GM19099 (cell line): ENCODE measurements at regions not wholly inside any gene's neighbourhood (a gene's known extent, or its start where the extent isn't known, plus 50 kb on each side); places are given as distances from the start of the nearest gene placed in this dataset.

ENCODE experiments used
- POLR2A ChIP-seq: IDR thresholded peaks from 3 replicates; pipeline ENCODE4 v1.6.1; 2011; ENCODE audit warnings: low read depth; ENCODE audit not compliant: insufficient read length; ENCODE audit errors: extremely low read depth

DNA sequence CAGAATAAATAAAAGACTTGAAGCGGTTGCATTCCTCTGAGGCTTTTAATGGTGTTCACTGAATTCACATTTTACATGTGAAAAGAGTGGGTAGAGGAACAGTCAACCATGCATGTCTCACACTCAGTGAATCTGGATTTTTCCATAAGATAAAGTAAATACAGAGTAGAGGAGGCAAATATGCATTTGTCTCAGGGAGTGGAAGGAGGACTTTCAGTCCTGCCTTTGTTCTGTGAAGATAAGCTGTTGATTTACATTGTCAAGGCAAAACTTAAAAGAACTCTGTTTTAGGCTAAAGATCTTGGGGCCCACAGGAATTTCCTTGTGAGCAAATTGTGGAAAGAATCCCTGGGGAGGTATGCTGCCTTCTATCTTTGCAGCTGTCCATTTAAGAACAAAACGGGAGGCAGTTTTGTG lies 825.3 kb upstream of the MBL2 start:
- no peak for TF ChIP-seq POLR2A

DNA sequence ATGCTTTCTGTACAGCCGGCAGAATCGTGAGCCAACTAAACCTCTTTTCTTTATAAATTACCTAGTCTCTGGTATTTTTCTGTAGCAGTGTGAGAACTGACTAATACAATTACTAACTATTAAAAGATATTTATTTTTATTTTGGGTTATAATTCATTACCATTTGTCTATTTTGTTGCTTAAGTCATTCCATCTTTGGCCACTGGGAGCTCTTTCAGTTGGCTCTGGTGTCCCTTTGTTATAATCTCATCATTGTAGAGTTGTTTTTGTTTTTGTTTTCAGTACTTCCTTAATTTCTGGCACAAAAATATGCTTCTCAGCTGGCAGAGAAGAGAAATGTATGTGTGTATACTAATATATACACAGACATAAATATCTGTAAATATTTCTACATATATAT lies 807.9 kb upstream of the MBL2 start:
- no peak for TF ChIP-seq POLR2A

DNA sequence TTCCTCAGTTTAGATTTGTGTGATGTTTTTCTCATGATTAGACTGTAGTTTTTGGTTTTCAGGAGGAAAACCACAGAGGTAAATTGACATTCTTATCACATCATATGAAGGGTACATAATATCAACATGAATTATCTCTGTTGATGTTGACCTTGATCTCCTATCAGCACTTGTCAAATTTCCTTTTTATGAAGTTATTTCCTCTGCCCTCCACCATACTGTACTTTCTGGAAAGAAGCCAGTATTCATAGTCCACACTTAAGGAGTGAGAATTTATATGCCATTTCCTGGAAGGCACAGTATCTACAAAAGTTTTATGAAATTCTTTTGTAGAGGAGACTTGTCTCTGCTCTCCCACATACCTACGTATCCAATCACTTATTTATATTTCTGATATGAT lies 807.2 kb upstream of the MBL2 start:
- TF ChIP-seq POLR2A, result no peak

DNA sequence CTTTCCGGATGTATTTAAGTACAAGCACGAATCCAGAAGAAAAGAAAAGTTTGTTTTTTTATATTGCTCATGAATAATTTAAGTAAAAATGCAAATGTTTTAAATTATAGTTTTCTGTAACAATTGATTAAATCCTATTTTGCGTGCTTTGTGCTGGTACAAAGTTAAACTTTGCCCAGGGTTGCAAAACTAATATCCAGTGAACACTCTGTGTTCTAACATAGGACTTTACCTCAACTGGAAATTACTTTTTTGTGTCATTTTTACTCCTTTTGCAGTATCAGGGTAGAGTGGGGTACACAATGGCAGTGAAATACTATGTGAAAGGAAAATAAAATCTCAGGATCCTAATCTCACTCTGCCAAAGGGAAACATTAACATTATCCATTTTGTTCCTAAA lies 801.4 kb upstream of the MBL2 start:
- TF ChIP-seq POLR2A, result no peak

DNA sequence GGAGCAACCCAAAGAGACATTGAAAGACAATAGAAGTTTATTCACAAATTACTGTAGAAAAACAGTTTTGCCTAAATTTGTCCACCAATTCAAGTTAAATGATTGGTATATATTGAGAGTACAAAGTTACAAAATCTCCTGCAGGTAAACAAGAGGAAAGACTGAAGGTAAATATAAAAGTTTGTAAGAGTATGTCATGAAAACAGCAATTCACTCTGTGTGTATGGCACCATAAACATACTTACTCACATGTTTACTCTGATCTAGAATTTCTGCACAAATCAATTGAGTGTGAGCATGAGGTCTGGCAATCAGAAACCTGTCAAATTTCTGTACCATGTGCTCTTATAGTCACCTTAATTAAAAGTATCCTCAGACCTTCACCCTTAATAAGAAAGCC lies 800.9 kb upstream of the MBL2 start:
- no peak for TF ChIP-seq POLR2A

DNA sequence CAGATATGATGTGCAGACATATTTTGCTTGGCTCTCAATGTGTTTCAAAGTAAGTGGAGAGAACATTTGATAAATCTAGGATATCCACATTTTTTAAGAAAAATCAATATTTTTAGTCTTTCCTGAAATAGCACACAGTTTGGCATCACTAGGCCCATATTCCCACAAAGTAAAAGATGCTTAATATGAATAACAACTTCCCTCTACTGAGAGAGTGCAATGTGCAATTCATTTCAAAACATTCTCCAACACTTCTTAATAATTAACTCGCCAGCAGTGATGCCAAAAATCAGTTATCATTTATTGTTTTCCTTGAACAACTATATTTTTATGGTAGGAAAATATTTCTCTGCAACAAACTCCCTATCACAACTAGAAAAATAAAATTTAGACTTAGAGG lies 800.2 kb upstream of the MBL2 start:
- TF ChIP-seq POLR2A, result no peak

DNA sequence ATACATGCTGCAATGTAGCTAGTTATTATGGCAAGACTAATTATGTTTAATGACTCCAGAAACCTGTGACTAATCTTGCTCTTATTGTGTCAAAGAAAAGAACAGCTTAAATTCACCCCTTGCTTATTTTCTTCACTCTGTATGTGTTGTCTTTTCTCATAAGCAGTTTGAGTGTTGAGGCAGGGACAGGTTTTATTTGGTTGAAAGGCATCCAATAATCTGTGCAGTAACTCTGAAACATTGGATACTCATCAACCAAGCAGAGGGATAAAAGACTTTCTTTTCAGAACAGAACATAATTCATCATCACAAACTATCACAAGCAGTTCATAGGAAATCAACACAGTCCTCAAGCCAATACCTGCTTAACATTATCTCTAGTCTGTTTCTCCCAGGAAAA lies 797.6 kb upstream of the MBL2 start:
- no peak for TF ChIP-seq POLR2A

DNA sequence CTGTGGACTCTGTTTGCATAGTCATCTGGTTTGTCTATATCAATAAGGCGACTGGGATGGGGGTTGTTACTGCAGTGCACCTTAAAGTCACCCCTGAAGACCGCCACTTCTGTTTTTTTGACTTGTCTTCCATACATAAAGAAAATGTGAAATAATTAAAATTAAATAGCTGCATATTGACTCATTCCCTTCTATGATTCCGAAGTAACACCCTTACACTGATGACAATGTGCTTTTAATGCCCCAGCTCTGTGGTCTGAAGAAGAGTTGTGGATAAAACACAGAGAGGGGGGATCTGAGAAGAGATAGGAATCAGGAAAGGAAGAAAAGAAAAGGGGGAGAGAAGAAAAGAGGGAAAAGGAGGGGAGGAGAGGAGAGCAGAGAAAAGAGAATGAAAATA lies 796.9 kb upstream of the MBL2 start:
- no peak for TF ChIP-seq POLR2A

DNA sequence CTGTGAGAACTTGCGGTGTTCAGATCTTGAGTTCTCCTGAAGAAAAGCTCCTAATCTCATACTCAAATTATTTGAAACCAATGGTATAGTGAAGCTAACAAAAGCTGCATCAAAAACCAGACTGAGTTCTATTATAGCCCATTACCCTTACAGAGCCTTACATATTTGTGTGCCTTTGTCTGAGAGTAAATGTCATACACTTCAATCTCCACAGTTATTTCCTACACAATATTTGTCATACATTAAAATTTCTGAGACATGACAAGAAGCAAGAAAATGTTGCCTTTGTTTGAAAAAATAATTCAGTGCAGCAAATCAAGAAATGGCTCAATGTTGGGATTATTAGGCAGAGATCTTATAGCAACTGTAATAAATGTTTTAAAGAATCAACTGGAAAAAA lies 776.1 kb upstream of the MBL2 start:
- TF ChIP-seq POLR2A, result no peak

DNA sequence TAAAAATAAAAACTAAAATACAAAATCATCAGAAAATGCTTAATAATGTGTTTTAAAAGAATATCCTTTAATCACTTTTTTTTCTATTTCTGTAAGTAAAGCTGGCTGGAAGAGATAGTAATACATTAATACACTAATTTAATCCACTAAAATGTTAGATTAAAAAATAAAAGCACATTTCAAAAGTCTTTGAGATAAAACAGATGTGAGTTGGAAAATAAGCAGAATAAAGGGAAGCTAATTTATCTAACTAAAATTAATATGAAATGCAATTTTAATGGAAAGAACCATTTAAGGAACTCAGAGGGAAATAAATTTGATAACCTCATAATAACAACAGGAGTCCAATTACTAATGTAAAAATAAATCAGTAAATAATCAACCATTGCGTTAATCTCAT lies 774.8 kb upstream of the MBL2 start:
- no peak for TF ChIP-seq POLR2A

DNA sequence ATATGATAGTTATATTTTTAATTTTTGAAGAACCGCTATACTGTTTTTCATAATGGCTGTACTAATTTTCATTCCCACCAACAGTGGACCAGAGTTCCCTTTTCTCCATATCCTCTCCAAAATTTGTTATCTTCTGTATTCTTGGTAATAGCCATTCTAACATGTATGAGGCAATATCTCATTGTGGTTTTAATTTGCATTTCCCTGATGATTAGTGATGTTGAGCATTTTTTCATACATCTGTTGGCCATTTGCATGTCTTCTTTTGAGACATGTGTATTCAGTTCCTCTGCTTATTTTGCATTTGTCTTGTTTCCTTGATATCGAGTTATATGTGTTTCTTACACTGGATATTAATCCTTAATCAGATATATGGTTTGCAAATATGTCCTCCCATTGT lies 770.8 kb upstream of the MBL2 start:
- no peak for TF ChIP-seq POLR2A

DNA sequence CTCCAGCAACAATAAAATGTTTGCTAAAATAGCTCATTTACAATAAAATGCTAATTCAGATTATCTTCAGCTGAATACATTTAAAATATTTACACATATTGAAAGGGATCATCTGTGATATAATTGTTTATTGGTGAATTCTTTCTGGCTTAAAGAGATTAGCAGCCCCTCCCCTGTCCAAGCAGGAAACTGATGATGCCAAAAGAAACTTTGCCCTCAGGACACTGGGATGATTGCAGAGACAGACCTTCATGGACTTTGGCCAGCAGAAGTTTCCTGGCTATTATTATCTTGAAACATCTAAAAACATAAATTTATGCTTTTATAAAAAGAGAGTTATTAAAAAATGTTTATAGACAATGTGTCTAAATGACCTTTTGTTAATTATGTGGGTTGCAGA lies 764.9 kb upstream of the MBL2 start:
- TF ChIP-seq POLR2A, result no peak

DNA sequence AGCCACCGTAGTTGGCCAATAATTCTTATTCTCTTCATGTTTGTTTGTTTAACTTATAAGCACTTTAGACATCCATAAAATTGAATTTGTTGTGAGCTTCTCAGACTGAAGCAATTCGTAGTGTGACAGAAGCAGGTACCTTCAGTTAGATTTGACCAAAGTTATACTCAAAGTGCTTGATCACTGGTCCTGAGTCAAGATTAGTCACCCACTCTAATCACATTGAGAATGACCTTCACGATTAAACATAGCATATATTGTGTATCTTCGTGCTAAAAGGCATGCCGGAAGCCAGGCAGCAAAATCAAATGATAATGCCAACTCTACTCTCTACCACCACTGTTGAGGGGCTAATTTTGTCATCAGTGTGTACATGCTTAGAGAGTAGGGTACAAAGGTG lies 763.7 kb upstream of the MBL2 start:
- no peak for TF ChIP-seq POLR2A

DNA sequence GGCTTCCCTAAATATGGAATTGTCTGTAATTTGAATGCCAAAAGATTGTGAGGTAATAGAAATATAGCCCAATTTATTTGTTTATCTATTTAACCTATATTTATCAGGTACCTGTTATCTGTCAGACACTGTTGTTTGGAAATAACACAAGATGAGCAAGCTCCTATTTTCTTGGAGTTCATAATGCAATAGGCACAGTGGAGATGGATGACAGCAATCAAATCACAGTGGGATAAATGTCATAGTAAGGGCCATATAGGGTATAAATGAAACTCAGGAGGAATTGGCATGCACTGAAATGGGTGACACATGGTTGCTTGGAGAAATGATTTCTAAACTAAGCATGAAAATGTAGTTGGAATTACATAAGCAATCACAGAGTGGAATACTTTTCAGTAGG lies 761.8 kb upstream of the MBL2 start:
- TF ChIP-seq POLR2A, result no peak

DNA sequence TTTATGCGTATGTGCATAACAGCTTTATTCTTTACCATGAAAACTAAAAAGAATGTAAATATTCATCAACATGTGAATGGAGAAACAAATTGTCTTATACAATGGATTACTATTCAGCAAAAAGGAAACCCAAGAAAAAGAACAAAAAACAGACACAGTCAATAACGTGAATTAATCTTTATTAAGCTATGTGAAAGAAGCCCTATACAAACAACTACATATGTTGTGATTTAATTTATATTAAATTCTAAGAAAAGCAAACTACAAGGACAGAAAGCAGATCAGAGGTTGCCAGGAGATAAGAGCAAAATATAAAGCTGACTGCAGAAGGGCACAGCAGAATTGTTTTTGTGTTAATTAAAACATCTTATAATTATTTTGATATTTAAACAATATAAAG lies 756.4 kb upstream of the MBL2 start:
- no peak for TF ChIP-seq POLR2A

DNA sequence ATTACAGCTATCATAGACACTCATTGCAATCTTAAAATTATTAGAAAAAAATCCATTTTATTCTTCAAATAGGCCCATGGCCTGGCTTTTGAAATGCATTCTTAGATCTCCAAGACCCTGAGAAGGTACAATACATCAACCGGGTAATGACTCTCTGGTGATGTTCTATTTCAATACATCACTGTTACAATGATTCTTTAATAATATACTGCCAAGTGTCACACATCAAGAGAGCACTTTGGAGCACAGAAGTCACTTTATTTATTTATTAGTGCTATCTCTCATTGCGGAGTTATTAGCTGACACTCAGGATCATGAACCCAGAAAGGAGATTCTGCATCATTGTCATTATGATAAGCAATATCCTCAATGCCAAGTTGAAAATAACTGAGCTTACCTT lies 748.5 kb upstream of the MBL2 start:
- no peak for TF ChIP-seq POLR2A

DNA sequence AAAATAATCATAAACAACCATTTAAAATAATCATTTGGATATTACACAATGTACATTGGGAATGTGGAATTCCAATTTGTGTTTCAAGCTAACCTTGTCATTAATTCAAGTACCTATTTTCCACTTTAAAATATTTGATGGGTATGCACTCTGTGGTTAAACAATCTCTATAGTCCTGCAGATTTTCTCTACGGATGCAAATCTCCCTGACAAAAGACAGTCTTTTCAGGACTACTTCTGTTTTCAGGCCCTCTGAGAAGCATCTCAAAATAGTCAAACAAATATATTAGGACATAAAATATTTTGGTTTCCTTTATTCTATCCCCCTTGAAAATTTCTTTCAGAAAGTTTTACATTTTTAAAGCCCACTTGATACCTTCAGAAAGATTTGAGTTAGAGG lies 735.6 kb upstream of the MBL2 start:
- TF ChIP-seq POLR2A, result no peak

DNA sequence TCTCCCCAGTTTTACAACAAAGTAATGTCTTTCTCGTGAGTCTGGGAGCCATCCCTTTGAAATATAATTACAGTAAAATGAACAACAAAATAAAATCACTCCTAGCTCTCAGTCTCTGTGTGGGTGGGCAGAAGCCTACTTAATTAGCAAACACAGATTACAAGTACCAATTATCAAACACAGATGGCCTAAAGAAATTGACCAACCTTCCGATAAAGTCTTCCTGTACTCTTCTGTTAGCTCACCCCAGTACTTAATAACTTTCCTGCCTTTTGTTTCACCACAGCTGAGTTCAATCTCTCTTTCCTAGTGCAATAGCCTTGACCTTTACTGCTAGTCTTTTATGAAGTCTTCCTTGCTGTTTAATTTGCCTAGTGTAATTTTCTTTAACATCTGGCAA lies 719.2 kb upstream of the MBL2 start:
- TF ChIP-seq POLR2A, result no peak
